GM19455 (cell line): ENCODE measurements at regions not wholly inside any gene's neighbourhood (a gene's known extent, or its start where the extent isn't known, plus 50 kb on each side); places are given as distances from the start of the nearest gene placed in this dataset.

ENCODE experiments used
- ATAC-seq: cut with Tn5 transposase; IDR thresholded peaks from one replicate; pipeline ENCODE4 v1.9.1; 2021; ENCODE audit not compliant: unreplicated experiment

- ATAC-seq, result no peak
Measured at GRCh38 chr10:78915190-78915518, 153.6 kb upstream of the ZMIZ1 start.

- ATAC-seq, result no peak
Measured at GRCh38 chr10:78916227-78916626, 152.5 kb upstream of the ZMIZ1 start.

DNA sequence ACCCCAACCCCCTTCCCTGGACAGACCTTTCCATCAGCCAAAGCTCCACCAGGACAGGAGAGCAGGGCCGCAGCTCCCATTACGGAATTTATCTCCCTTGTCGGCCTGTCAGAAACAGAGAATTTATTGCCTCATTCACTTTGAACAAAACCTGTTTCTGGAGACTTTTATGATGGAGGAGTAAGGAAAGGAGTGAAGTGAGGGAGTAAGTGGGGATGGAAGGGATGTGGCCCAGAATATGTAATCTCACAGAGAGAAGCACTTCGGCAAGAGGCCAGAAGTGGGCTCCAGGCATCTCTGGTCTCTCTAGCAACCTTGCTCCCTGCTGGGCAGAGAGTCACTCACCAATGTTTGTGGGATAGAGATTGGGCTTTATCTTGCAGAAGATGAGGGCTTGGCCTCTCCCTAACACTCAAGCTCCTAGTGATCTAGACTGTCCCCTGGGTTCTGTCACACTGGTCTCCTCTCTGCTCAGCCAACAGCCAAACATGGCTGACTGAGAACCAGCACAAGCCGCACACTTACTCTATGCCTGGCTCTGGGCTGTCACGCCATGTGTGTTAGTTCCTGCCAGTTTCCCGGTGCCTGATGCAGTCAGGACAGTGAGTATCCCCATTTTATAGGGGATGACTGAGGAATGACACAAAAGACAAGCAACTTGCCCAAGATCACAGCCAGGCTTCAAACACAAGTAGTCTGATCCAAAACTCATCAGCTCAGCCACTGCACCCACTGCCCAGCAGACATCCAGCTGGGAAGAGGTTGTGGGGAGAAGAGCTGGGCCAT, 149.4 kb upstream of the ZMIZ1 start:
- ATAC-seq, result no peak

GRCh38 chr10:78920011-78920410, 148.8 kb upstream of the ZMIZ1 start:
- ATAC-seq, result no peak

- ATAC-seq, result no peak
Measured at GRCh38 chr10:78921895-78922294, 146.9 kb upstream of the ZMIZ1 start.

GRCh38 chr10:78923647-78924318, 145.0 kb upstream of the ZMIZ1 start:
- no peak for ATAC-seq

DNA sequence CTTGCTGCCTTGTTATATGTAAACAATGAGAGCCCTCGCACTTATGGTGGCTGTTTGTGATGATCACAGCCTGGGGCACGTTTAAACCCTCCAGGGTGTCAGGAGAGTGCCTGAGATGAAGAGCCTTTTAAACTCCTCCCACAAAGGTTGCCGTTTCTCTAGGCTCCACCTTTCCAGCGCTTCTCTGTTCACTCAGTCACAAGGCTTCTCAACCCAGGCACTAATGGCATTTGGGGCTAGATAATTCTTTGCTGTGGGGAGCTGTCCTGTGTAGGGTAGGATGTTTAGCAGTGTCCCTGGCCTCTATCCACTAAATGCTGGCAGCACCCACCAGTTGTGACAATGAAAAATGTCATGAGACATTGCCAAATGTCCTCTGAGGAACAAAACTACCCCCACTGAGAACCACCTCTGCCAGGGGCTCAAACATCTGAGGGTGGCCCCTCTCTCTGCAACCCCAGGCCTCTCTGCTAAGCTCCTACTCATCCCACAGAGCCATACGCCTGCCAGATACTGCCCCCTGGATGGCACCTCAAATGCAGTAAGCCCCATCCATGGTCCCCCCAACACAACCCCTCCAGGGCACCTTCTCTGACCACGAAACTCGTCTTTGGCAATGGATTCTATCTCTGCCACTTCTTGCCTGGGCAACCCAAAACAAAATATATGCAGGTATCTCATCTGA, 144.3 kb upstream of the ZMIZ1 start:
- ATAC-seq, result no peak

DNA sequence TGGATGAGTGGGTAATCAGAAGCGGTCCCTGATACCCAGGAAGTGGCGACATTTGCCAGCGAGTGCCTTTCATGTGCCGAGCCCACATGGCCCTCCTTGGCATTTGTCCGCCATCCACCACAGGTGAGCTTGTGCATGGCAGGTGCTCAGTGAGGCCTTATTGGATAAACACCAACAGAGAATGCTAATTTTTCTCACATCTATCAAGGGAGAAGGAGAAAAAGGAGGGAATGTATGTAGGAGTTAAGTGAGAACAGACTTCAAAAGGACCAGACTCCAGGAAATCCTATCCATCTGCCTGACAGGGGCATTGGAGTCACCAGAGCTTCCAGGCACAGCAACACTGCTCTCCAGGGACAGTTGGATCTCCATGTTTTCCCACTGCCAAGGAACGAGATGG, 143.5 kb upstream of the ZMIZ1 start:
- ATAC-seq, result no peak

GRCh38 chr10:78925800-78926319, 142.9 kb upstream of the ZMIZ1 start:
- no peak for ATAC-seq

DNA sequence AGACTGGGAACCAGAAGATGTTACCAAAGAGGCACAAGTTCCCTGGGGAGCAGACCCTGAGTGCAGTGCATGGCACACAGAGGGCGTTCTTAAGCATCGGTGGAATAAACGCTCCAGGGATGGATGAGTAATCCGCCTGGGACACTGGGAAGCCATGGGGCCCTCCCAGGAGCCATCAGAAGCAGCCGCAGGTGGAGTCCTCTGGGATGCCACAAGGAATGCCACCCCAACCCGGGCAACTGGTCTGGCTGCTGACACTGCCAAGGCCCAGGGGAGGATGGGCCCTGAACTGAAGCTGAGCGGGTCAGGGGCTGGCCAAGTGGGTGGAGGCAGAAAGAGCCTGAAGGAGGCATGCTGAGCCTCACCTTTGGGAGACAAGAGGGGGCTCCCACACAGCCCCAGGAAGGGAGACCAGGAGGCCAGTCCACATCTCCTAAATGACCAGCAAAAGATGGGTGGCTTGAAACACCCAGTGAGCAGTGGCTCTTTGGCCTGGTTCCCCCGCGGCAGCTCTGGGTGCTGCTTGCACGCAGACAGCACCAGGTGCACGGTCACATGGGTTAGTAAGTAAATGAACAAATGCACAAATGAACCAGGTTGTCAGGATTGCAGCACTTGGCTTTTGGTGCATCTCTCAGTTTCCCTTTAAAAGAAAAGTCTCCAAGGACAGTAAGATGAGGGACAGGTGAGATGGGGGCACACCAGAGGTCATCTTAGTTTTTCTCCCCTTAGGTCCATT, 141.3 kb upstream of the ZMIZ1 start:
- ATAC-seq, result no peak

DNA sequence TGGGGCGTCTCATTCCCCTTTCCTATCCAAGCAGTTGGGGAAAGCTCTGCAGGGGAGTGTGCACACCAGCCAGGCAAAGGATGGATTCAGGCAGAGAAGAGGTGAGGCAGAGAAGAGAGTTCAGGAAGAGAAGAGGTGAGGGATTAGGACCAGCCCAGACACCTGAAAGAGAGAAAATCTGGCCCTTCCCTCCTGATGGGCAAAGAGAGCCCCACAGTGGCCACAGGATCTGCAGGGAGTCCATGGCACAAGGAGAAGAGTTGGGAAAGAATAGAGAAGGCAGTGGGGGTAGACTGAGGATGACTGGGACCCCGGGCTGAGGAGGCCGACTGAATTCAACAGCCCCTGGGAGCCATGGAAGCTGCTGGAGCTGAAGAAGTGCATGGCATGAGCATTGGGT, 140.4 kb upstream of the ZMIZ1 start:
- ATAC-seq, result no peak

GRCh38 chr10:78929541-78929940, 139.2 kb upstream of the ZMIZ1 start:
- no peak for ATAC-seq

DNA sequence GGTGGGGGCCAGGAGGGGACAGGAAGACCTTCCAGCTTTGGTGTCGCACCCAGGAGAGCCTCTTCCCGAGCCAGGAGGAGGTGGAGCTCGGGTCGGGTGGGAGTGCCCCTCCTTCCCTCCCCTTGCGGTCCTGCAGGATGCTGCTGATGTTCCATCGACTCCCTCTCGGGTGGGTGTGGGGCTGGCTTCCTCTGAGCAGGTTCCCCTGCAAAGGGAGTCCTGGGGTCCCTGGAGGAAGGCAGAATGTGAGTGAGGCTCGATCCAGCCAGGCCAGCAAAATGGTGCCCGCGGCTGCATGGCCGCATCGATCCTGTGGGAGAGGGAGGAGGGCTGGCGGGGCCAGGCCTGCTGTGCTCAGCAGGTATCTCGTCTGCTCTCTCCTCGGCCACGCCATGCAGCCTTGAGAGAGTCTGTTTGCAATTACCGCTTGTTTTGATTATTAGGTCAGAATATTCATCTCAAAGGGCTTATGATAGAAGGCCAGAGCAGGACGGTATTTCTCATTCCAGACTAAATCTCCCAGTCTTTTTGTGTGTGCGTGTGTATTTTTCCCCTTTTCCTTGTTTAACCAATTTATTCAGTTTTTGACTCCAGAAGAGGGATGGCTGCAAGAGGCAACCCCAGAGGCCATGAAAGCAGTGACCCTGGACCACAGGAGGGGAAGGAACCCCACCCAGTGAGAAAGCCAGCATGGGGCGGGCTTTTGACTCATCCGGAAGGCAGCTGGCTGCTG, 137.3 kb upstream of the ZMIZ1 start:
- no peak for ATAC-seq

- ATAC-seq, result no peak
Measured at GRCh38 chr10:78932054-78932386, 136.7 kb upstream of the ZMIZ1 start.

- ATAC-seq, result no peak
Measured at GRCh38 chr10:78932861-78933260, 135.9 kb upstream of the ZMIZ1 start.

GRCh38 chr10:78933828-78934531, 134.8 kb upstream of the ZMIZ1 start:
- ATAC-seq, result no peak

GRCh38 chr10:78934532-78934898, 134.3 kb upstream of the ZMIZ1 start:
- ATAC-seq, result no peak

DNA sequence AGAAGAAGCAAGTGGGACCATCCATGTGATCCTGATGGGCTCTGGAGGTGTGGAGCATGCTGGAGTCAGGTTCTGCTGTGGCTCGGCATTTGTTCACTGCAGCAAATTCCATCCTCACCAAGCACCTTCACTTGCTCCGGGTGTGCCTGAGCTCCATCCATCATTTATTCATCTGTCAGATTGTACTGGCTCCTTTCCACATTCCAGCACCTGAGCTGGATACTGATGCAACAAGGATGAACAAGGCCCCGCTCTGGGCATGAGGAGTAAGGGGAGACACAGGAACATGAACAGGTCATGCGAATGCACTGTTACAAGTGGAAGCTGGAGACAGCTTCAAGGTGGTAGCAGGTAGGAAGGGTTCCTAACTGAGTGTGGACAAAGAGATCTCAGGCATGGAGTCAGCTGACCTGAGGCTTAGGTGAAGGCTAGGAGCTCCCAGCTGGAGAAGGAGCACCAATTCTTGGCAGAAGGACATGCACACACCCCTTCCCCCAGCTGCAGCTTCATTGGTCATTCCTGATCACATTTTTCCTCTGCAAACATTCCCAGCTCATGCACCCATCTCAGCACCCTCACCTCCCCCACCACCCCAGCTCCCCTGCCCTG, 133.7 kb upstream of the ZMIZ1 start:
- no peak for ATAC-seq

DNA sequence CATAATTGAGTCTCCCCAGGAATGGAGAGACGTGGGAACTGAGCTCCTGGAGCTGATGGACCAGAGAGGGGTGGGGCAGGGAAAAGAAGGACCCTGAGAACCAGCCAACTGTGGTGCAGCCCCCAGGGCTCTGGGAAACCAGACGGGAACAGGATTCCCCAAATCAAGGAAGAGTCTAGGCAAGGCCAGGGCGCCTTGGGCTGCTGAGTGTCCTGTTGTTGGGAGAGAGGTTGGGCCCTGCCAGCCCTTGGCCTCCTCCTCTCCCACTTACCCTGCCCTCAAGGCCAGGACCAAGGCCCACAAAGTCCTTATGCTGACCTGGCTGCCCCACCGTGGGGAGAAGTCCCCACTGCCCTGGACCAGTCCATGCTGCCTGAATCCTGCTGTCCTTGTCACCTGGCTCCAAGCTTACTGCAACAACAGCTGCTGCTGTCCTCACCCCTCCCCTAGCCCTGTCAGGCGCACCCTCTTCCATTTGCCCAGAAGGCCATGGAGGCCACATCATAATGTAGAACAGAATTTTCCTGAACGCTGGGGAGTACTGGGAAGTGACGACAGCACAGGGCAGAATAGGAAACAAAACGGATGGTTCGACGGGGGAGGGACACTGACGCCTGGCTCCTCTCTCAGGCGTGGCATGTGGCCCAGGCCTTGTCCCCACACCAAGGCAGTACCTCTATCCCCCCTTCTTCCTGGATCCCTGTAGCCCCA, 132.9 kb upstream of the ZMIZ1 start:
- no peak for ATAC-seq
